Retinal pigment epithelial cell (primary cell): ENCODE measurements at regions not wholly inside any gene's neighbourhood (a gene's known extent, or its start where the extent isn't known, plus 50 kb on each side); places are given as distances from the start of the nearest gene placed in this dataset.

Experiments
- DNase-seq: peaks from one replicate; pipeline ENCODE4 v3.0.0-alpha.2; 2010; ENCODE audit warnings: low read depth
- H3K4me3 ChIP-seq: 2 replicates; pipeline ENCODE4 v1.5.1; 2011; ENCODE audit warnings: mild to moderate bottlenecking, low read length, control low read depth, moderate library complexity
- TF ChIP-seq, protein P1 (sequence below): conservative IDR thresholded peaks from 2 replicates; pipeline ENCODE4 v1.5.1; 2011; ENCODE audit warnings: low read depth, low read length, control low read depth, inconsistent platforms

- TF ChIP-seq, protein P1, sequence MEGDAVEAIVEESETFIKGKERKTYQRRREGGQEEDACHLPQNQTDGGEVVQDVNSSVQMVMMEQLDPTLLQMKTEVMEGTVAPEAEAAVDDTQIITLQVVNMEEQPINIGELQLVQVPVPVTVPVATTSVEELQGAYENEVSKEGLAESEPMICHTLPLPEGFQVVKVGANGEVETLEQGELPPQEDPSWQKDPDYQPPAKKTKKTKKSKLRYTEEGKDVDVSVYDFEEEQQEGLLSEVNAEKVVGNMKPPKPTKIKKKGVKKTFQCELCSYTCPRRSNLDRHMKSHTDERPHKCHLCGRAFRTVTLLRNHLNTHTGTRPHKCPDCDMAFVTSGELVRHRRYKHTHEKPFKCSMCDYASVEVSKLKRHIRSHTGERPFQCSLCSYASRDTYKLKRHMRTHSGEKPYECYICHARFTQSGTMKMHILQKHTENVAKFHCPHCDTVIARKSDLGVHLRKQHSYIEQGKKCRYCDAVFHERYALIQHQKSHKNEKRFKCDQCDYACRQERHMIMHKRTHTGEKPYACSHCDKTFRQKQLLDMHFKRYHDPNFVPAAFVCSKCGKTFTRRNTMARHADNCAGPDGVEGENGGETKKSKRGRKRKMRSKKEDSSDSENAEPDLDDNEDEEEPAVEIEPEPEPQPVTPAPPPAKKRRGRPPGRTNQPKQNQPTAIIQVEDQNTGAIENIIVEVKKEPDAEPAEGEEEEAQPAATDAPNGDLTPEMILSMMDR, result no peak
- DNase-seq, result peak; percentile 60
- no peak overlapping the region for H3K4me3 ChIP-seq
Measured at GRCh38 chr4:96016634-96017299, 176.9 kb downstream of the PDHA2 start.

DNA sequence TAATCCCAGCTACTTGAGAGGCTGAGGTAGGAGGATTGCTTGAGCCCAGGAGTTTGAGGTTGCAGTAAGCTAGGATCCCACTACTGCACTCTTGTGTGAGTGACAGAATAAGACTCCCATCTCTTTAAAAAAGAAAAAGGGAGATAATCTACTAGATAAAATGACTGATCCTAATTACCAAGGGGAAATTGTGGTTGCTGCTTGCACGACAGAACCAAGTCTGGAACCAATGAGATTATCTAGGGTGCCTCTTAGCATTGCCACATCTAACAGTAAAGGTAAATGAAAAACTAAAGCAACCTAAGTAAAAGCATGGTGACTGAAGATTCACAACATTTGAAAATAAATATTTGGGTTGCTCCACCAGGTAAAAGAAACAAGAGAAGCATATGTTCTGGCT, 185.1 kb downstream of the PDHA2 start:
- no peak for DNase-seq
- no peak overlapping the region for H3K4me3 ChIP-seq
- TF ChIP-seq, protein P1, result no peak

GRCh38 chr4:96035727-96036126, 195.8 kb downstream of the PDHA2 start:
- TF ChIP-seq, protein P1, result peak; percentile 24
- no peak overlapping the region for H3K4me3 ChIP-seq
- no peak for DNase-seq

GRCh38 chr4:96036781-96037180, 196.9 kb downstream of the PDHA2 start:
- no peak overlapping the region for H3K4me3 ChIP-seq
- TF ChIP-seq, protein P1, result no peak
- DNase-seq, result no peak

GRCh38 chr4:96037705-96038104, 197.8 kb downstream of the PDHA2 start:
- TF ChIP-seq, protein P1, result no peak
- no peak overlapping the region for H3K4me3 ChIP-seq
- DNase-seq, result no peak

GRCh38 chr4:96039217-96039616, 199.3 kb downstream of the PDHA2 start:
- no peak for DNase-seq
- TF ChIP-seq, protein P1, result no peak
- H3K4me3 ChIP-seq, result no peak overlapping the region

DNA sequence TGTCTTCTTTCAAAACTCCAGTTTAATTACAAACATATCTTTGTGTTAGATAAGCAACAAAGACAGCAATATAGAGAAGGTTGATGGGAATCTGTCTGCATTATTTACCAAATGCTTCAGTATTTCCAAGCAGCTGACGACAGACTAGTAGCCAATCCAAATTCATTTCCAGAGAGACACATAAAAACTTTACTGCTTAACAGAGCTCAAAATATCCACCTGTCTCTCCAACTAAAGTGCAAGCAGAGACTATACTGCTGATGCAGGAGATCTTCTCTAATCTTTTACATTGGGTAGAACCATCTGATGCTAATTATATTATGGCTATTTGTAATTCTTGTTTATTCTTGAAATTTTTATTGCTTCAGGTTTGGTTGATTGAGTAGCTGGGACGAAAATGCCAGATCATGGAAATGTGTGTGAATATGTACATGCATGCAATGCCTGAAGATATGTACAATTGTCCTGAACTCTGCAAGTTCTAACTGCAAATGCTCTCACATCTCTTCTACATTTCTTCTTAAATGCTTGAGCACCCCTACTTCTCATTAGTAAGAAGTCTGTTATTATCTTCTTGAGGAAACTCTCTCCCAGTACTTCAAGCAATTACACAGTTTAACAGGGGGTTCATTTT, 200.0 kb downstream of the PDHA2 start:
- H3K4me3 ChIP-seq, result no peak overlapping the region
- TF ChIP-seq, protein P1, result no peak
- DNase-seq, result no peak
